ENCODE measurements at regions not wholly inside any gene's neighbourhood (a gene's known extent, or its start where the extent isn't known, plus 50 kb on each side); places are given as distances from the start of the nearest gene placed in this dataset.

GRCh38 chr2:186125156-186125555, 360.9 kb upstream of the ZC3H15 start:
- TF ChIP-seq CTCF (IDR thresholded peaks at IDR 0.05), result no peak
- no peak for TF ChIP-seq POLR2A (IDR thresholded peaks at IDR 0.05)
- no peak for TF ChIP-seq EP300 (IDR thresholded peaks at IDR 0.05)
